Keratinocyte (primary cell): ENCODE measurements at regions not wholly inside any gene's neighbourhood (a gene's known extent, or its start where the extent isn't known, plus 50 kb on each side); places are given as distances from the start of the nearest gene placed in this dataset.

Experiments
- CTCF ChIP-seq, 3 experiments: IDR thresholded peaks in 1 of 3; conservative IDR thresholded peaks in 1 of 3; optimal IDR thresholded peaks in 1 of 3; 2 replicates in 2 of 3; 3 replicates in 1 of 3; pipeline versions ENCODE3 to v1.5.1; 2011; ENCODE audit warnings: low read length in 3 of 3, mild to moderate bottlenecking in 3 of 3, moderate library complexity in 2 of 3, control low read depth in 1 of 3, inconsistent platforms in 1 of 3; ENCODE audit not compliant: insufficient read depth in 2 of 3; ENCODE audit errors: extremely low read depth in 1 of 3
- EZH2 ChIP-seq: IDR thresholded peaks from one replicate; pipeline ENCODE4 v1.6.1; 2012; ENCODE audit warnings: inconsistent platforms, mild to moderate bottlenecking, low read length, moderate library complexity

- TF ChIP-seq EZH2 (no peak), CTCF (optimal IDR thresholded peaks at IDR 0.05 in 1 of 3, IDR thresholded peaks at IDR 0.05 in 1 of 3, conservative IDR thresholded peaks at IDR 0.05 in 1 of 3; ENCODE audit: extremely low read depth in 1 of 3, insufficient read depth in 2 of 3, low read length in 3 of 3) (no peak)
These were observed 263.8 kb downstream of the RBM43 start for GRCh38 chr2:150997702-150998440.
